Dendritic cell treated with granulocyte-macrophage colony-stimulating factor and Interleukin-4, amounts not matched to agents 40 ng/mL and 50 ng/mL, for 4 days (primary cell): ENCODE measurements at regions not wholly inside any gene's neighbourhood (a gene's known extent, or its start where the extent isn't known, plus 50 kb on each side); places are given as distances from the start of the nearest gene placed in this dataset.

Experiments
- H3K27ac Mint-ChIP-seq: one replicate; pipeline ENCODE4 v1.8.0; 2022; ENCODE audit warnings: mild to moderate bottlenecking, mixed read lengths
- H3K27me3 Mint-ChIP-seq: one replicate; pipeline ENCODE4 v1.8.0; 2022; ENCODE audit warnings: mild to moderate bottlenecking, mixed read lengths
- H3K36me3 Mint-ChIP-seq: one replicate; pipeline ENCODE4 v1.8.0; 2022; ENCODE audit warnings: low read depth, mixed read lengths
- H3K4me1 Mint-ChIP-seq: one replicate; pipeline ENCODE4 v1.8.0; 2022; ENCODE audit warnings: low read depth, mixed read lengths
- H3K4me3 Mint-ChIP-seq: one replicate; pipeline ENCODE4 v1.8.0; 2022; ENCODE audit warnings: mild to moderate bottlenecking, moderate library complexity, mixed read lengths
- H3K9me3 Mint-ChIP-seq: one replicate; pipeline ENCODE4 v1.8.0; 2022; ENCODE audit warnings: mixed read lengths
- intact Hi-C: fragments of 100-400 bp; cut with micrococcal nuclease; formaldehyde crosslinking; loops from one replicate; pipeline ENCODE4 v1.15.0; 2022

DNA sequence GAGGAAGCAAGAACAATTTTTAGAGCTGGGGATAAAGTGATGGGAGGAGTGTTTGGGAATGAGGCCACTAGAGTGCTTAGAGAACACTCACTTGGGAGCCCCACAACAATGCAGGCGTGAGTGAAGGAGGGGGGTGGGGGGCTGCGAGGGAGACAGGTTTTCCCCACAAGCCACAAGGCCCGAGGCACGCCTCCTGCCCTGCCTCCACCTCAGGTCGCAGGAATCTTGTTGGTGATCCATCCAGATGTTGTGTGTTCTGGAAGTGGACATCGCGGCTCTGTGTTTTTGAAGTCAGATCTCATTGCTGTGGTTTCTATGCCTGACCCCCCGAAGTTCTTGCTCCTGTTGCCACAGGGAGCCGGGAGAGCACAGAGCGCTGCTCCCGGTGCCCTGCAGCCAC is 178.0 kb upstream of the BMPER start:
- no peaks in the 10 kb centered on the region for H3K4me1 Mint-ChIP-seq
- H3K9me3 Mint-ChIP-seq = no peaks in the 10 kb centered on the region
- no peak overlapping the region for H3K27ac Mint-ChIP-seq
- H3K4me3 Mint-ChIP-seq = no peak overlapping the region
- intact Hi-C loops = no loop called here
- H3K36me3 Mint-ChIP-seq = no peaks in the 10 kb centered on the region
- no peaks in the 10 kb centered on the region for H3K27me3 Mint-ChIP-seq

GRCh38 chr7:33728873-33729551 is 176.3 kb upstream of the BMPER start:
- Mint-ChIP-seq H3K4me1 (no peaks in the 10 kb centered on the region), H3K27ac (no peak overlapping the region), H3K4me3 (no peak overlapping the region), H3K36me3 (no peaks in the 10 kb centered on the region), H3K9me3 (no peaks in the 10 kb centered on the region), H3K27me3 (no peaks in the 10 kb centered on the region)
- intact Hi-C loops = no loop called here

GRCh38 chr7:33729726-33730125 is 175.6 kb upstream of the BMPER start:
- Mint-ChIP-seq H3K4me1 (no peaks in the 10 kb centered on the region), H3K36me3 (no peaks in the 10 kb centered on the region), H3K27ac (no peak overlapping the region), H3K9me3 (no peaks in the 10 kb centered on the region), H3K27me3 (no peaks in the 10 kb centered on the region), H3K4me3 (no peak overlapping the region)
- intact Hi-C loops = no loop called here

DNA sequence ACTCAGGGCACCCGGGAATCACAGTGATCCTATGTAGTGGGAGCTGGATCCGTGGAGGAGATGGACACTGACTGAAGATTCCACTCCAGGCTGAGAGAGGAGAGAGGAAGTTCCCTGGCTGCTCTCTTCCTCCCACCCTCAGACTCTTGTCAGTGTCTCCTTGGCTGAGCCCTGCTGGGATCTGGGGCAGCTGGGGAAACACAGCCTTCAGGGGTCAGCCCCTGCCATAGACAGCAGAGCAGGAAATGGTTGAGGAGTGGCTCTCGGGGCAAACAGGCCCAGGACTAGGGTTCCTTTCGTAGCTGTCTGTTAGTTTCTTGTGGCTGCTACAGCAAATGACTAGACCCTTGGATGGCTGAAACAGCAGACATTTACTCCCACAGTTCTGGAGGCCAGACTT is 174.4 kb upstream of the BMPER start:
- no peaks in the 10 kb centered on the region for H3K4me1 Mint-ChIP-seq
- H3K27ac Mint-ChIP-seq = no peak overlapping the region

GRCh38 chr7:33731912-33732311 is 173.4 kb upstream of the BMPER start:
- Mint-ChIP-seq H3K36me3 (no peaks in the 10 kb centered on the region), H3K27ac (no peak overlapping the region), H3K27me3 (no peaks in the 10 kb centered on the region), H3K4me1 (no peaks in the 10 kb centered on the region), H3K9me3 (no peaks in the 10 kb centered on the region), H3K4me3 (no peak overlapping the region)
- intact Hi-C loops = no loop called here

More for the DNA sequence above, 174.4 kb upstream of the BMPER start:
- intact Hi-C loops = no loop called here
- H3K27me3 Mint-ChIP-seq = no peaks in the 10 kb centered on the region
- H3K9me3 Mint-ChIP-seq = no peaks in the 10 kb centered on the region
- no peaks in the 10 kb centered on the region for H3K36me3 Mint-ChIP-seq
- no peak overlapping the region for H3K4me3 Mint-ChIP-seq

DNA sequence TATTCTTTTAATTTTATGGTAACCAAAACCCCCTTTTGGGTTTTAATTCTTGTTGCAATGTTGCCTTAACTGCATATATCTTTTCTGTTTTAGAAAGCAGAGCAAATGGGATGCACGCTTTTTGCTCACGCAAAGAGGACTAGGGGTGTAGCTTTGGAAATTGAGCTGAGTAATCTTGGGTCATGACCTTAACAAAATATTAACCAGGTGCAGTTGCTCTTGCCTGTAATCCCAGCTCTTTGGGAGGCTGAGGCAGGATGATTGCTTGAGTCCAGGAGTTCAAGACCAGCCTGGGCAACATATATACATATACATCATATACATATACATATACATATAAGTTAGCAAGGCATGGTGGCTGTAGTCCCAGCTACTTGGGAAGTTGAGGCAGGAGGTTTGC is 172.9 kb upstream of the BMPER start:
- no peaks in the 10 kb centered on the region for H3K4me1 Mint-ChIP-seq
- peaks cover 3% of the 10 kb centered on the region for H3K9me3 Mint-ChIP-seq
- intact Hi-C loops = no loop called here
- H3K27me3 Mint-ChIP-seq = no peaks in the 10 kb centered on the region
- no peak overlapping the region for H3K27ac Mint-ChIP-seq
- H3K36me3 Mint-ChIP-seq = no peaks in the 10 kb centered on the region
- H3K4me3 Mint-ChIP-seq = no peak overlapping the region

GRCh38 chr7:33733870-33734650 is 171.3 kb upstream of the BMPER start:
- H3K4me1 Mint-ChIP-seq = no peaks in the 10 kb centered on the region
- no peak overlapping the region for H3K4me3 Mint-ChIP-seq
- H3K36me3 Mint-ChIP-seq = no peaks in the 10 kb centered on the region
- no peak overlapping the region for H3K27ac Mint-ChIP-seq
- intact Hi-C loops = no loop called here
- peaks cover 6% of the 10 kb centered on the region for H3K9me3 Mint-ChIP-seq
- H3K27me3 Mint-ChIP-seq = no peaks in the 10 kb centered on the region

DNA sequence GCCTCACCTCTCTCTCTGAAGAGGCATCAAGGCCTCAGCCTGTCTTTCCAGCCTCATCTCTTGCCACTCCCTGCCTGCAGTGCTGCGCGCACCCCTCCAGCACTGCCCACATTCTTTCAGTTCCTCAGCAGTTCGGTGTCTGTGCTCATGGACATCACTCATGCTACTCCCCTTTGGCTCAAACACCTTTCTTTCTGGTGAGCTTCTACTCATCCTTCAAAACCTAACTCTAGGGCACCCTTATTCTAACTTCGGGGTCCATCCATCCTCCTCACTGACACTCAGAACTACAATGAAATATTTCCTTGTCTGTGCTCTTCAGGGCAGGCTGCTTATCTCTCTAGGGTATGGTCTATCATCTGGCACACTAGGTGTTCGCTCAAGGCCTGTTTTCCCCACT is 169.9 kb upstream of the BMPER start:
- H3K4me1 Mint-ChIP-seq = no peaks in the 10 kb centered on the region

GRCh38 chr7:33736521-33737221 is 168.7 kb upstream of the BMPER start:
- intact Hi-C loops = no loop called here
- no peaks in the 10 kb centered on the region for H3K27me3 Mint-ChIP-seq
- H3K4me3 Mint-ChIP-seq = no peak overlapping the region
- H3K9me3 Mint-ChIP-seq = peaks cover 6% of the 10 kb centered on the region
- H3K36me3 Mint-ChIP-seq = no peaks in the 10 kb centered on the region
- H3K27ac Mint-ChIP-seq = no peak overlapping the region
- H3K4me1 Mint-ChIP-seq = no peaks in the 10 kb centered on the region

More for the DNA sequence above, 169.9 kb upstream of the BMPER start:
- Mint-ChIP-seq H3K27me3 (no peaks in the 10 kb centered on the region), H3K4me3 (no peak overlapping the region), H3K27ac (no peak overlapping the region), H3K9me3 (peaks cover 6% of the 10 kb centered on the region), H3K36me3 (no peaks in the 10 kb centered on the region)
- intact Hi-C loops = no loop called here

- Mint-ChIP-seq H3K27ac (no peak overlapping the region), H3K9me3 (peaks cover 6% of the 10 kb centered on the region), H3K4me1 (no peaks in the 10 kb centered on the region), H3K4me3 (no peak overlapping the region), H3K36me3 (no peaks in the 10 kb centered on the region), H3K27me3 (no peaks in the 10 kb centered on the region)
- intact Hi-C loops = no loop called here
Observed at GRCh38 chr7:33738260-33738935, 166.9 kb upstream of the BMPER start.

DNA sequence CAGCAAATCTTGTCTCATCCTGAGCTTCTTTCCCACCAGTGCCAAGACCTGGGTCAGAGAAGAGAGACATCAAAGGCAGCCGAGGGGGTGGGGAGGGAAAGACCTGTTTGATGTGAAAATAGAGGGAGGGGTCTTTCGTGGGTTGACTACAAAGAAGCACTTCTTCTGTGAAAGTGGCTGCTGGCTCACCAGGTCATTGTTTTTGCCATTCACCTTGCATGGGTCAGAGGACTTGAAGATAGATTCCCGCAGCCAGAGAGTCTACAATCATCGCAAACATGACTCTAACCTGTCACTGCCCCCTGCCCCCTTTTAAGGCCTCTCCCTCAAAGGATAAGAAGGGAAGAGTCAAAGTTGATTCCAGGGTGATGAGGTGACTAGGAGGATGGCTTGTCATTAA is 166.1 kb upstream of the BMPER start:
- intact Hi-C loops = no loop called here

DNA sequence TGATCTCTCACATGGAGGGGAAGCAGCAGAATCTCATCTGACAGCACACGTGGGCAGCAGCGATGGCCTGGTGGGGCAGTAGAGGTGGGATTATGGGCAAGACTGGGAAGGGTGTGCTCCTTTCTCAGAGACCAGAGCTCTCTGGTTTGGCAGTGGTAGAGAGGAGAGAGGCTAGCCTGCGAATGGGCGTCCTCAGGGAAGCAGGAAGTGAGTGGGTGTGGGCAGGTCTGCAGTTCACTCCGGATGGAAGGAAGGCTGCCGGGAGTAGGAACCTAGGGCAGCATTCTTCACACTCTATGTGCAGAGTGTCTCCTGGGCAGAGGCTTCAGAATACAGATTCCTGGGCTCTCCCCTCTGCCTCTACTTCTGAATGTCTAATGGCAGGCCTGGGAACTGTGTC is 162.8 kb upstream of the BMPER start:
- peaks cover 3% of the 10 kb centered on the region for H3K9me3 Mint-ChIP-seq
- no peak overlapping the region for H3K27ac Mint-ChIP-seq
- H3K4me3 Mint-ChIP-seq = no peak overlapping the region
- intact Hi-C loops = loop anchor here (5.0 kb wide), 1 partner anchor 555 kb away; no protein-coding TSS in a partner anchor
- H3K4me1 Mint-ChIP-seq = no peaks in the 10 kb centered on the region
- no peaks in the 10 kb centered on the region for H3K27me3 Mint-ChIP-seq
- no peaks in the 10 kb centered on the region for H3K36me3 Mint-ChIP-seq

More for the DNA sequence above, 166.1 kb upstream of the BMPER start:
- peaks cover 6% of the 10 kb centered on the region for H3K9me3 Mint-ChIP-seq
- no peaks in the 10 kb centered on the region for H3K4me1 Mint-ChIP-seq
- no peak overlapping the region for H3K4me3 Mint-ChIP-seq
- H3K27ac Mint-ChIP-seq = no peak overlapping the region
- H3K36me3 Mint-ChIP-seq = no peaks in the 10 kb centered on the region
- no peaks in the 10 kb centered on the region for H3K27me3 Mint-ChIP-seq

GRCh38 chr7:33742999-33743587 is 162.2 kb upstream of the BMPER start:
- H3K27ac Mint-ChIP-seq = no peak overlapping the region
- no peaks in the 10 kb centered on the region for H3K9me3 Mint-ChIP-seq
- H3K4me3 Mint-ChIP-seq = no peak overlapping the region
- intact Hi-C loops = loop anchor here (5.0 kb wide), 1 partner anchor 556 kb away; no protein-coding TSS in a partner anchor
- H3K27me3 Mint-ChIP-seq = no peaks in the 10 kb centered on the region
- no peaks in the 10 kb centered on the region for H3K4me1 Mint-ChIP-seq
- H3K36me3 Mint-ChIP-seq = no peaks in the 10 kb centered on the region
